ENCODE measurements at regions not wholly inside any gene's neighbourhood (a gene's known extent, or its start where the extent isn't known, plus 50 kb on each side); places are given as distances from the start of the nearest gene placed in this dataset.

GRCh38 chr6:91173651-91174050 lies 586.8 kb upstream of the MAP3K7 start:
- Histone ChIP-seq H3K4me1 (no peaks in the 10 kb centered on the region), H3K27ac (no peak overlapping the region), H3K27me3 (no peaks in the 10 kb centered on the region), H3K4me3 (no peak overlapping the region), H3K36me3 (no peaks in the 10 kb centered on the region), H3K9me3 (no peaks in the 10 kb centered on the region)
- no peak for DNase-seq
- intact Hi-C loops (cut with DNase I), result no loop called here
- ATAC-seq, result no peak
- TF ChIP-seq, protein P1, sequence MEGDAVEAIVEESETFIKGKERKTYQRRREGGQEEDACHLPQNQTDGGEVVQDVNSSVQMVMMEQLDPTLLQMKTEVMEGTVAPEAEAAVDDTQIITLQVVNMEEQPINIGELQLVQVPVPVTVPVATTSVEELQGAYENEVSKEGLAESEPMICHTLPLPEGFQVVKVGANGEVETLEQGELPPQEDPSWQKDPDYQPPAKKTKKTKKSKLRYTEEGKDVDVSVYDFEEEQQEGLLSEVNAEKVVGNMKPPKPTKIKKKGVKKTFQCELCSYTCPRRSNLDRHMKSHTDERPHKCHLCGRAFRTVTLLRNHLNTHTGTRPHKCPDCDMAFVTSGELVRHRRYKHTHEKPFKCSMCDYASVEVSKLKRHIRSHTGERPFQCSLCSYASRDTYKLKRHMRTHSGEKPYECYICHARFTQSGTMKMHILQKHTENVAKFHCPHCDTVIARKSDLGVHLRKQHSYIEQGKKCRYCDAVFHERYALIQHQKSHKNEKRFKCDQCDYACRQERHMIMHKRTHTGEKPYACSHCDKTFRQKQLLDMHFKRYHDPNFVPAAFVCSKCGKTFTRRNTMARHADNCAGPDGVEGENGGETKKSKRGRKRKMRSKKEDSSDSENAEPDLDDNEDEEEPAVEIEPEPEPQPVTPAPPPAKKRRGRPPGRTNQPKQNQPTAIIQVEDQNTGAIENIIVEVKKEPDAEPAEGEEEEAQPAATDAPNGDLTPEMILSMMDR (IDR thresholded peaks at IDR 0.05), result no peak

GRCh38 chr6:91173186-91173585 lies 586.3 kb upstream of the MAP3K7 start:
- no peaks in the 10 kb centered on the region for H3K4me1 ChIP-seq
- TF ChIP-seq, protein P1 (IDR thresholded peaks at IDR 0.05), result no peak
- DNase-seq (no peak), ATAC-seq (no peak)
- H3K27ac ChIP-seq, result no peak overlapping the region
- no peaks in the 10 kb centered on the region for H3K36me3 ChIP-seq
- no peaks in the 10 kb centered on the region for H3K9me3 ChIP-seq
- H3K27me3 ChIP-seq, result no peaks in the 10 kb centered on the region
- intact Hi-C loops (cut with DNase I), result no loop called here
- no peak overlapping the region for H3K4me3 ChIP-seq

DNA sequence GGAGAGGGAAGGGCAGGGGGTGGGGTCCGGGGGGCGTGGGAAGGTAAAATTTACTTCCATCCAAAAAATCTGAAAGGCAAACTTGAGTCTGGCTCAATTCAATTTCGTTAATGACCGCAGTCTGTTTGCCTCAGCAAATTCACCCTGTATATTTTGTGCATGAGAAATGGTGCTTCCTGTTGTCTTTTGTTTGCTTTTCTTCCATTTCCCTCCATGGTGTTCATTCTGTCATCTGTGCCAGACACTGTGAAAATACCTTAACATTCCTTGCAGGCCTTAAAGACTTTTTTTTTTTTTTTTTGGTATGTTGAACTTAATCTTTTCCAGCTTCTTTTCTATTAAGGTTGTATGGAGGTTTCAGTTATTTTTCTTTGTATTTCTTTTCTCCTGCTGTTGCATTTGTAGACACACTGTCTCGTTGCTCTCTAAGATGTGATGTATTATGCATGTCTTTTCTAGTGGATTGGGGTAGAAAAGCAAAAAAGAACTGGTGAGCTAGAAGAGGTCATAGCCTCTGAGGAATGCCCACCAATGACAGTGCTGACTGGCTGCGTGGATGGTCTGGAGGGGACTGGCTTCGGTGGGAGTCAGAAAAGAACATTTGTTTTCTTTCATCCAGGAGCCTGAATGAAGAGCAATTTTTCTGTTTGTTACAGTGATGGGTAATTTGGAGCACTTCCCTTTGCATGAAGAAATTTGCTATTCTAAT lies 585.0 kb upstream of the MAP3K7 start:
- DNase-seq (no peak), ATAC-seq (no peak)
- Histone ChIP-seq H3K27ac (no peak overlapping the region), H3K4me3 (no peak overlapping the region), H3K36me3 (no peaks in the 10 kb centered on the region), H3K9me3 (no peaks in the 10 kb centered on the region), H3K4me1 (no peaks in the 10 kb centered on the region), H3K27me3 (no peaks in the 10 kb centered on the region)
- intact Hi-C loops (cut with DNase I), result no loop called here
- TF ChIP-seq, protein P1 (IDR thresholded peaks at IDR 0.05), result no peak

DNA sequence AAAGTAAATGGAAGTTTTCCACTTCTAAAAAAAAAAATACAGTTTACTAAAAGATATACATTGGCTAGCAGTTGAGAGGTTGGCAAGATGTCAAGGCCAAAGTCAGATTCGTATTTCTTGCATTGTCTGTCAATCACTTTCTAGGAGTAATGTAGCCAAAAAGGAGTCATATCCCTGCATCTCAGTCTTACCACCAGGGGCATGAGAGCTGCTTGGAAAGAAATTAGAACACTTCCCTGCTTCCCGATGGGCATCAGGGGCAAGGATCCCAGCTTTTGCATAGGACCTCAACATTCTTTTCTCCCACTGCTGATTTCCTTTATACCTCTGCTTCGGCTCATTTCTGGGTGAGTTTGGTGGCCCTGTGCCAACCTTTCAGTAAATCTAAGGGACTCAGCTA lies 581.0 kb upstream of the MAP3K7 start:
- TF ChIP-seq, protein P1 (IDR thresholded peaks at IDR 0.05), result no peak
- intact Hi-C loops (cut with DNase I), result no loop called here
- Histone ChIP-seq H3K36me3 (no peaks in the 10 kb centered on the region), H3K4me1 (no peaks in the 10 kb centered on the region), H3K27ac (no peak overlapping the region), H3K9me3 (no peaks in the 10 kb centered on the region), H3K4me3 (no peak overlapping the region), H3K27me3 (no peaks in the 10 kb centered on the region)
- ATAC-seq (no peak), DNase-seq (no peak)

- intact Hi-C loops (cut with DNase I), result no loop called here
- no peak overlapping the region for H3K27ac ChIP-seq
- DNase-seq, result no peak
- no peaks in the 10 kb centered on the region for H3K27me3 ChIP-seq
- ATAC-seq, result no peak
- no peaks in the 10 kb centered on the region for H3K36me3 ChIP-seq
- no peaks in the 10 kb centered on the region for H3K4me1 ChIP-seq
- TF ChIP-seq, protein P1 (IDR thresholded peaks at IDR 0.05), result no peak
- H3K9me3 ChIP-seq, result no peaks in the 10 kb centered on the region
- H3K4me3 ChIP-seq, result no peak overlapping the region
Observed at GRCh38 chr6:91166271-91167046, 579.6 kb upstream of the MAP3K7 start.

All from upper lobe of right lung (tissue), 1 donor.